Smooth muscle cell (in vitro differentiated cells): ENCODE measurements at regions not wholly inside any gene's neighbourhood (a gene's known extent, or its start where the extent isn't known, plus 50 kb on each side); places are given as distances from the start of the nearest gene placed in this dataset.

ENCODE experiments used
- DNase-seq: peaks from one replicate; lab custom pipeline; 2025; ENCODE audit not compliant: unreplicated experiment; lab: John Stamatoyannopoulos, UW
- H2AFZ ChIP-seq: fragments of 200-600 bp; sonication (generic); 2 replicates; pipeline ENCODE4 v1.6.0; 2016; ENCODE audit warnings: antibody characterized with exemption, low read depth, mild to moderate bottlenecking
- H3F3A ChIP-seq: fragments of 200-600 bp; sonication (generic); 2 replicates; pipeline ENCODE4 v1.6.0; 2017; ENCODE audit warnings: antibody characterized with exemption, low read depth
- H3K27ac ChIP-seq: fragments of 200-600 bp; sonication (generic); 2 replicates; pipeline ENCODE4 v1.5.1; 2016; ENCODE audit warnings: low read depth, mild to moderate bottlenecking
- H3K27me3 ChIP-seq: fragments of 200-600 bp; sonication (generic); 2 replicates; pipeline ENCODE4 v1.6.1; 2016; ENCODE audit warnings: low read depth, mild to moderate bottlenecking
- H3K36me3 ChIP-seq: fragments of 200-600 bp; sonication (generic); 2 replicates; pipeline ENCODE4 v1.5.1; 2016; ENCODE audit warnings: low read depth
- H3K4me1 ChIP-seq: fragments of 200-600 bp; sonication (generic); 2 replicates; pipeline ENCODE4 v1.5.1; 2016; ENCODE audit warnings: low read depth
- H3K4me2 ChIP-seq: fragments of 200-600 bp; sonication (generic); 2 replicates; pipeline ENCODE4 v1.6.0; 2016; ENCODE audit warnings: mild to moderate bottlenecking
- H3K4me3 ChIP-seq: fragments of 200-600 bp; sonication (generic); 2 replicates; pipeline ENCODE4 v1.5.1; 2016; ENCODE audit warnings: mild to moderate bottlenecking
- H3K79me2 ChIP-seq: fragments of 200-600 bp; sonication (generic); 2 replicates; pipeline ENCODE4 v1.6.0; 2016; ENCODE audit warnings: low read depth, mild to moderate bottlenecking
- H3K9ac ChIP-seq: fragments of 200-600 bp; sonication (generic); 2 replicates; pipeline ENCODE4 v1.6.0; 2016; ENCODE audit warnings: low read depth
- H3K9me3 ChIP-seq: fragments of 200-600 bp; sonication (generic); replicated peaks from 2 replicates; pipeline ENCODE4 v1.5.1; 2016; ENCODE audit warnings: low read depth
- H4K20me1 ChIP-seq: fragments of 200-600 bp; sonication (generic); 2 replicates; pipeline ENCODE4 v1.6.0; 2016; ENCODE audit warnings: low read depth
- CTCF ChIP-seq: fragments of 200-600 bp; sonication (generic); IDR thresholded peaks from 2 replicates; pipeline ENCODE4 v1.5.1; 2017; ENCODE audit warnings: borderline replicate concordance, mild to moderate bottlenecking, antibody characterized with exemption; ENCODE audit not compliant: insufficient read depth, poor library complexity, severe bottlenecking
- WGBS: methylation state at CpG from one replicate; pipeline ENCODE4 v1.1.7; 2016; ENCODE audit warnings: low lambda C conversion rate; 5-methylcytosine and 5-hydroxymethylcytosine counted together

- Histone ChIP-seq H3F3A (no peaks in the 10 kb centered on the region), H3K36me3 (no peaks in the 10 kb centered on the region), H3K4me3 (no peak overlapping the region), H3K9ac (no peak overlapping the region), H3K27me3 (peaks cover 50% of the 10 kb centered on the region), H3K79me2 (no peaks in the 10 kb centered on the region), H3K9me3 (no peaks in the 10 kb centered on the region), H2AFZ (no peak overlapping the region), H3K27ac (no peak overlapping the region), H3K4me2 (no peak overlapping the region), H3K4me1 (no peaks in the 10 kb centered on the region), H4K20me1 (no peaks in the 10 kb centered on the region)
- DNase-seq = no peak
- 32% methylated on average over 10 of the region's 10 CpGs for WGBS
- peak; percentile 25 for TF ChIP-seq CTCF
These were observed 66.0 kb upstream of the PHOX2B start for GRCh38 chr4:41814565-41814964.

GRCh38 chr4:41806807-41807206 is 58.3 kb upstream of the PHOX2B start:
- 93% methylated on average over 3 of the region's 3 CpGs for WGBS
- Histone ChIP-seq H3K36me3 (no peaks in the 10 kb centered on the region), H3K4me1 (no peaks in the 10 kb centered on the region), H3K9ac (no peak overlapping the region), H3K79me2 (no peaks in the 10 kb centered on the region), H3K27me3 (peaks cover 10% of the 10 kb centered on the region), H2AFZ (no peak overlapping the region), H3K9me3 (no peaks in the 10 kb centered on the region), H3F3A (no peaks in the 10 kb centered on the region), H3K4me3 (no peak overlapping the region), H3K4me2 (no peak overlapping the region), H3K27ac (no peak overlapping the region), H4K20me1 (no peaks in the 10 kb centered on the region)
- no peak for DNase-seq
- TF ChIP-seq CTCF = no peak

- Histone ChIP-seq H3K9ac (no peak overlapping the region), H3K4me1 (no peaks in the 10 kb centered on the region), H4K20me1 (no peaks in the 10 kb centered on the region), H3K27ac (no peak overlapping the region), H3K79me2 (no peaks in the 10 kb centered on the region), H3K27me3 (peaks cover 14% of the 10 kb centered on the region), H3F3A (no peaks in the 10 kb centered on the region), H3K9me3 (no peaks in the 10 kb centered on the region), H3K4me2 (no peak overlapping the region), H2AFZ (no peak overlapping the region), H3K36me3 (no peaks in the 10 kb centered on the region), H3K4me3 (no peak overlapping the region)
- WGBS = 88% methylated on average over 3 of the region's 3 CpGs
- DNase-seq = no peak
- no peak for TF ChIP-seq CTCF
These were observed 54.1 kb upstream of the PHOX2B start for GRCh38 chr4:41802590-41802989.

- no peaks in the 10 kb centered on the region for H3F3A ChIP-seq
- H3K79me2 ChIP-seq = no peaks in the 10 kb centered on the region
- H3K4me1 ChIP-seq = peaks cover 12% of the 10 kb centered on the region
- WGBS = 91% methylated on average over 1 of the region's 1 CpG
- peaks cover 30% of the 10 kb centered on the region for H3K27me3 ChIP-seq
- no peak overlapping the region for H3K4me3 ChIP-seq
- no peak overlapping the region for H3K9ac ChIP-seq
- H3K36me3 ChIP-seq = no peaks in the 10 kb centered on the region
- TF ChIP-seq CTCF = no peak
- H2AFZ ChIP-seq = no peak overlapping the region
- no peaks in the 10 kb centered on the region for H4K20me1 ChIP-seq
- DNase-seq = no peak
- no peaks in the 10 kb centered on the region for H3K9me3 ChIP-seq
- no peak overlapping the region for H3K27ac ChIP-seq
- no peak overlapping the region for H3K4me2 ChIP-seq
These were observed 50.6 kb upstream of the PHOX2B start for GRCh38 chr4:41799126-41799525.
